ENCODE measurements at regions not wholly inside any gene's neighbourhood (a gene's known extent, or its start where the extent isn't known, plus 50 kb on each side); places are given as distances from the start of the nearest gene placed in this dataset.

DNA sequence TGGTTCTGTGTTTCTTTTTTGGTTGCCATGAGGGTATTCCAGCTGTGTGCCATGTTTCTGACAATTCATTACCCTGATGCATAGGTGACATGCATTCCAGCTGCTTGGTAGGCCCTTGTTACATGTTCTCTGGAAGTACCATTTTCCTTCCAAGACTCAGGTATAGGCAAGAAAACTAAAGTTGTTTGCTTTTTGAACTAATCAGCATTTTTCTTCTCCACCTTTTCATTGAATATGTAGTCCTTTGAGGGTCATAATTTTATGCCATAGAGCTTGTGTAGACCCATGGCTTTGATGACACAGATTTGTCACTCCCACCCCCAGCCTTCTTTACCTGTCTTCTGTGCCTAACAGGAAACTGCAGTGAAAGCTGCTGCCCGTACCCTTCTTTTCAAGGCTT lies 339.2 kb downstream of the MED10 start:
- no peak for DNase-seq (ENCODE audit: low read depth in 3 of 3, low spot score in 2 of 3)

- no peak for DNase-seq (ENCODE audit: low read depth in 3 of 3, low spot score in 2 of 3)
Measured at GRCh38 chr5:6036006-6036405, 342.3 kb downstream of the MED10 start.

GRCh38 chr5:6029811-6030271 lies 348.5 kb downstream of the MED10 start:
- DNase-seq (ENCODE audit: low read depth in 3 of 3, low spot score in 2 of 3), result no peak

GRCh38 chr5:6026766-6027406 lies 351.5 kb downstream of the MED10 start:
- DNase-seq (ENCODE audit: low read depth in 3 of 3, low spot score in 2 of 3), result no peak

GRCh38 chr5:6019612-6020011 lies 358.7 kb downstream of the MED10 start:
- no peak for DNase-seq (ENCODE audit: low read depth in 3 of 3, low spot score in 2 of 3)

DNA sequence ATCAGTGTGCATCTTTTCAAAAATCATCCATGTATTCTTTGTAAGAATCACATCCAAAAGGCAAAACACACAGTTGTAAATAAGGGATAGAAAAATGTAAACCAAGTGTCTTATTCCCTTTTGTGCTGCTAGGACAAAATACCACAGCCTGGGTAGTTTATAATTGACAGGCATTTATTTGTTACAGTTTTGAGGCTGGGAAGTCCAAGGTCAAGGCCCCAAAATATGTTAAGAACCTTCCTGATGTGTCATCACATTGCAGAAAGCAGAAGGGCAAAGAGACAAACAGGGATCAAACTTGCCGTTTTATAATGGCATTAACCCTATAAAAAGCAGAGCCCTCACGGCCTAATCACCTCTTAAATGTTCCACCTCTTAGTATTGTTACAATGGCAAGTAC lies 364.8 kb downstream of the MED10 start:
- DNase-seq (ENCODE audit: low read depth in 3 of 3, low spot score in 2 of 3), result no peak

DNA sequence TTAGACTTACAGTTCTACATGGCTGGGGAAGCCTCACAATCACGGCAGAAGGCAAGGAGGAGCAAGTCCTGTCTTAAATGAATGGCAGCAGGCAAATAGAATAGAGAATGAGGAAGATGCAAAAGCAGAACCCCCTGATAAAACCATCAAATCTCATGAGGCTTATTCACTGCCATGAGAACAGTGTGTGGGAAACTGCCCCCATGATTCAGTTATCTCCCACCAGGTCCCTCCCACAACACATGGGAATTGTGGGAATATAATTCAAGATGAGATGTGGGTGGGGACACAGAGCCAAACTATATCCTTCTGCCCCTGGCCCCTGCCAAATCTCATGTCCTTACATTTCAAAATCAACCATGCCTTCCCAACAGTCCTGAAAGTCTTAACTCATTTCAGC lies 367.1 kb downstream of the MED10 start:
- DNase-seq (ENCODE audit: low read depth in 3 of 3, low spot score in 2 of 3), result no peak

GRCh38 chr5:6006838-6007314 lies 371.5 kb downstream of the MED10 start:
- no peak for DNase-seq (ENCODE audit: low read depth in 3 of 3, low spot score in 2 of 3)

DNA sequence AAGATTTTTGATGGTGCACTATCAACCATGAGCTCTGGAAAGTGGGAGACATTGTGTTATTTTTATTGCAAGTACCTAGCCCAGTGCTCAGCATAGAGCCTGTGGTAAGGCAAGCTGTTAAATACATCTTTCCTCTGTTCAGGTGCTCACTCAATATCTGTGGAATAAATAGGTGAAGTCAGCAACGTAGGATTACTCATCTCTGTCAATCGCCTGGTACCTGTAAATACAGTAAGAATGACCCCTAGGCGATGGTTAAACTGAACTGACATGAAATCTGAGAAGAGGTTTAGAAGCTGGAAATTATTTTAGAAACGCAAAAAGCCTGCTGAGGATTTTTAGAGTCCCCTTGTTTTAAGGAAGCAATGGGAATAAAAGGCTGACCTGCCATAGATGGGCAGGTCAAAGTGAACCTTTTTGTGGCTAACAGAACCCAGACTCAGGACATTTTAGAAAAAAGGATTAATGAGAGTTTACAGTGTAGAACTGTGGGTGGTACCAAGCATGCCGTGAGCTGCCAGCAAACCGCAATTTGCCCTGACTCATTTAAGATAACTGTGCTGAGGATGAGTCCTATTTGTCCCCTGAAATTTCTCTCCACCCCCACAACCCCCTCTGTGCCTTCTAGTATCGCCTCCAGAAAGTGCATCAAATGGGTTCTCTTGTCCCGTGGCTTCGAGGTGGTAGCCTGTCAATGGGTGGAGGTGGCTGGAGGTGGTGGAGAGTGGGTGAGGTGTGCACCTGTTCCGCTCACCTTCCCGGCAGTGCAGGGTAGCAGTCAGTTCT lies 375.1 kb downstream of the MED10 start:
- DNase-seq (ENCODE audit: low read depth in 3 of 3, low spot score in 2 of 3), result no peak

GRCh38 chr5:6000867-6001266 lies 377.5 kb downstream of the MED10 start:
- DNase-seq (ENCODE audit: low read depth in 3 of 3, low spot score in 2 of 3), result no peak

GRCh38 chr5:5995819-5996218 lies 382.5 kb downstream of the MED10 start:
- no peak for DNase-seq (ENCODE audit: low read depth in 3 of 3, low spot score in 2 of 3)

- no peak for DNase-seq (ENCODE audit: low read depth in 3 of 3, low spot score in 2 of 3)
Measured at GRCh38 chr5:5986492-5987178, 391.7 kb downstream of the MED10 start.

DNA sequence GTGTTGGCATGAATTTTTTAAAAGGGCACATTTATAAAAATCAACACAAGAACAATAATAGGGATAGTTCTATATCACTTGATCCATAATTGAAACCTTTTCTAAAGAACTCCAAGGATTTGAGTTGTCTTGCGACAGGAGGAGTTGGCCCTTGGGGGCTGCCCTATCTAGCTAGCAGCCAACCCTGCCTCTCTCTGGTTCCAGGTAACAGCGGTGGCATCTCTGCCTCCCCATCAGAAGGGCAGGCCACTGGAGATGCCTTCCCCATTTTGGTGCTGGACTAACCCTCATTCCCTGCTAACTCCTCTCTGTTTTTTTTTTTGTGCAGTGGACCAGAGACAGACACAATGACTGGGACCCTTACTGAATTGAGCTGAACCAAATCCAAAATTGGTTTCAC lies 393.0 kb downstream of the MED10 start:
- no peak for DNase-seq (ENCODE audit: low read depth in 3 of 3, low spot score in 2 of 3)

DNA sequence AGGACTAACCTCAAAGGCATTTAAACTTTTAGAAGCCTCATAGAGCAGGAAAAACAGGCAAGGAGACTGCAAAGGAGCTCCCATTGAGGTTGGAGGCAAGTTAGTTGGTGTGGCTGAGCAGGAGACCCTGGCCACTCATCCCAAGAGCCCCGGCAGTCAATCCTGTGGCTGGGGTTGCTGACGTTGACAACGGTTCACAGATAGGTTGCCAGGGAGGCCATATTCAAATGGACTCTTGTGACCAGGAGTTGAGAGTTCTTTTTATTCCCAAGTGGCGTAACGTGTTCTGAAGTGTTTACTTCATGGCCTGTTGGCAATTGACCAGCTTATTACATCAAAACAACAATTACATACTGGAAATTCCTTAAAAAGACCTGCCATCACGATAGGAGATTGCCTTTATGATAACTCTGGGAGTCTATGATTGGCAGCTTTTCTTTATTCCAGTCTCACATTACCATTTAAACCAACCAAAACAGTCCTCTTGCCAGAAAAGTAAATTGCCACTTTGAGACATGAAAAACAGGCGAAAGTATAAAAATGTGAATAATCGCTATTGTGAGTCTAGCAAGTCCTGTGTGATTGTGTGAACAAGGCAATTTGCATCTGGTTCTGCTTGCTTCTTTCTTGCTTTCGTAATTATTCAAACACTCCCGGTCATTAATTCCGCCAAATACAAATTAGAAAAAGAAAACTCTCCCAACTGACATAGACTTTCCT lies 394.9 kb downstream of the MED10 start:
- no peak for DNase-seq (ENCODE audit: low read depth in 3 of 3, low spot score in 2 of 3)

DNA sequence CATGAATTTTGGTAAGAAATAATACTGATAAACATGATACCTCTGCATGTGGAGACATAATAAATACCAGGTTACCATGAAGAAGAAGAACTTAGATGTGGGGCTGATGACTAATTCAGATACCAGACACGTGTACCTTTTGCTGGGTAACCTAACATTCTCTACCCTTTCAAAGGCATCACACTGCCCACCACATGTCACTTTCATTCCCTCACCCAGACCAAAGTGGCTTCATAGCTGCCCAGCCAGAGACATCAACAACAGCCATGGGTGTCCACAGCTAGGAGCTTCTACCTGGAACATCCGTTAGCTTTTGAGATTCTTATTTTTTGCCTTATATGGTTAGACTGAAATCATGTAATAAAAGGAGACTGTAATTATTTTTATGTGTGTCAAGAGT lies 396.8 kb downstream of the MED10 start:
- no peak for DNase-seq (ENCODE audit: low read depth in 3 of 3, low spot score in 2 of 3)

GRCh38 chr5:5980538-5980895 lies 397.8 kb downstream of the MED10 start:
- no peak for DNase-seq (ENCODE audit: low read depth in 3 of 3, low spot score in 2 of 3)

DNA sequence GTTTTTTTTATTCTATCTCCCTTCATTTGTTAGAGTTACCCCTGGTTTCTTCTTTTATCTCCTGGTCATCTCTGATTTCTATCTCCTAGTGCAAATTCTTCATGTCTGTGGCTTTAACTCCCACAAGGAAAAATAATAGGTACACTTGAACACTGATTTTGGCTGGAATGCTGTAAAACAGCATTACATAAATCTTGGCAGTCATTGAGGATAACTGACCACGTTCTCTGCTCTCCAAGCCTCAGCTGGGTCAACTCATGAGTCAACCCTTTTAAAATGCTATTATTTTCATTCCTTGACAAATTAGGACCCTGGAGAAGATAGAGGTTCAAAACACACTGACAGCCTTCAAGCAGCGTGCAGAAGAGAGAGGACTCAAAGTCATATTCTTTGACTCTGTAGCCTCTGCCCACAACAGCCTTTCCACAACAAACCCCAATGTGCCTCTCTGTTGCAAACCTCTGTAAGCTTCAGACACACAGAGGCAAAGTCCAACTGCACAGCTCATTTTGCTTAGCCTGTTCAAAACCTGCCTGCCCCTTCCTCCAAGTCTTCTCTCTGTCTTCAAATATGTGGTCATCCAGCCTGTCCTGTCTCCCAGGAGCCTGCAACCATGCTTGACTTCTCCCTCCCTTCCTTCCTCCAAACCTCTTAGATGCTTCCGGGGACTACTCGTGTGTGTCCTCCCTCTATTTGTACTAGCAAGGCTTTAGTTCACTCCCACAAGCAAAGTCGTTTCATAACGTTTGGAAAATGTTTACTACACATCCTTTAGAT lies 398.4 kb downstream of the MED10 start:
- DNase-seq (ENCODE audit: low read depth in 3 of 3, low spot score in 2 of 3), result peak in 1 of 3 donors; percentile 18

DNA sequence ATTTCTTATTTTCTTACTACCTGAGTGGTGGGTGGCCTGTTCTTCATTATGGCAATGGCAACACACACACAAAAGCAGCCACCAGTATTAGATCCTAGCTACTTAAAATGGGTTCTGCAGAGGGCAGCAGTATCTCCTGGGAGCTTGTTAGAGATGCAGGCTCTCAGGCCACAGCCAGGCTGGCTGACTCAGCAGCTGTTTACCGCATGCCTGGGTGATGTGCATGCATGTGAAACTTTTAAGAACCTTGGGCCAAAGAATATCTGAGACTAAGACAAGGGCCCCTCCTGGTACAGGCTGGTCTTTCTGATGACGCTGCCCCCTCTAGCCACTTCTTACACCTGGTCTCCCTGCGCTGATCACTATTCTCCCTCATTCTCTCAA lies 399.0 kb downstream of the MED10 start:
- no peak for DNase-seq (ENCODE audit: low read depth in 3 of 3, low spot score in 2 of 3)

DNA sequence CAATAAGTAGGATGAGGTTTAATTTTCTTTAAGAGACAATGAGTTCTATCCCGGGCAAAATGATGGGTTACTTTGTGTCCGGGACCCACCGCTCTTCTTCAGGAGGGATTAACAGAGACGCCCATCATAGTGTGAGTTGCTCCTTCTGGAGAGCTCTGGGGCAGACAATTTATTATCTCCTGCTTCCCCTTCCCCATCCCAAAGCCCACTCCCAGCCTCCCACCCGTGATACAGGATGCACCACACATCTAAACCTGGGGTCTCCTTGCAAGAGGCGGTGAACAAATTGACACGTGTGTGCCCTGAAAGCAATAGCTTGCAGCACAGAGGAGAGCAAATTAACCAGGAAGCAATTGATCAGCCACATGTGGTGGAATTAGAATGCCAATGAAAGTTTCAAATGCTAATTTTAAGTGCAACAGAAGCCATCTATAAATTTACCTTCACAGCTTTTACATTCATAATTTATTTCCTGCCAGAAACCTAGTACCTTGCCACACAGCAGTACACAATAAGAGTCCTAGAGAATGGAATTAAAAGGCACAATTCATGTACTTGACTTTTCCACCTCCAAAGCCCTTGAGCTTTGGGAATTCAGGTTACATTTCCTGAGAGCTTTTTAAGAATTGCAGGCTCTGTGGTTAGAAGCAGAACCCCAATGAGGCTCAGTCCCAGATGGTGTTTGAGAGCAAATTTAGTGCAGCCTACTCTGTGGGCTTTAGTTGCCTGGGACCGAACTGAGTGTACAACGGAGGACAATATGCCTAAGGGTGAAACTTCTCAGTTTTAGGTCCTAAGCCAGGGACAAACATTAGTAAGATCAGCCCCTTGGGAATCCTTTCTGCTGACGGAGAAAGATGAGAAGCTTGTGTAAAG lies 399.6 kb downstream of the MED10 start:
- DNase-seq (ENCODE audit: low read depth in 3 of 3, low spot score in 2 of 3), result no peak
